ENCODE measurements at regions not wholly inside any gene's neighbourhood (a gene's known extent, or its start where the extent isn't known, plus 50 kb on each side); places are given as distances from the start of the nearest gene placed in this dataset.

GRCh38 chr3:64450396-64450956 is 225.2 kb upstream of the PRICKLE2 start:
- in situ Hi-C loops (cut with HindIII; ENCODE audit: low sequenced_read_pairs), result loop anchor here (25.0 kb wide), 1 partner anchor 413 kb away; no protein-coding TSS in a partner anchor
- no peak for TF ChIP-seq CTCF (IDR thresholded peaks at IDR 0.05; ENCODE audit: low read depth, low read length)
- no peak for DNase-seq (ENCODE audit: low read depth, low spot score)
- no peak overlapping the region for H3K4me3 ChIP-seq (ENCODE audit: low read depth, low read length)

GRCh38 chr3:64449026-64449425 is 223.8 kb upstream of the PRICKLE2 start:
- in situ Hi-C loops (cut with HindIII; ENCODE audit: low sequenced_read_pairs), result no loop called here
- no peak for DNase-seq (ENCODE audit: low read depth, low spot score)
- TF ChIP-seq CTCF (IDR thresholded peaks at IDR 0.05; ENCODE audit: low read depth, low read length), result no peak
- no peak overlapping the region for H3K4me3 ChIP-seq (ENCODE audit: low read depth, low read length)

GRCh38 chr3:64445944-64446300 is 220.7 kb upstream of the PRICKLE2 start:
- in situ Hi-C loops (cut with HindIII; ENCODE audit: low sequenced_read_pairs), result no loop called here
- DNase-seq (ENCODE audit: low read depth, low spot score), result no peak
- no peak overlapping the region for H3K4me3 ChIP-seq (ENCODE audit: low read depth, low read length)
- no peak for TF ChIP-seq CTCF (IDR thresholded peaks at IDR 0.05; ENCODE audit: low read depth, low read length)

GRCh38 chr3:64445109-64445943 is 220.1 kb upstream of the PRICKLE2 start:
- DNase-seq (ENCODE audit: low read depth, low spot score), result no peak
- in situ Hi-C loops (cut with HindIII; ENCODE audit: low sequenced_read_pairs), result no loop called here
- no peak for TF ChIP-seq CTCF (IDR thresholded peaks at IDR 0.05; ENCODE audit: low read depth, low read length)
- H3K4me3 ChIP-seq (ENCODE audit: low read depth, low read length), result peak overlapping the region; percentile 53

GRCh38 chr3:64444490-64445108 is 219.3 kb upstream of the PRICKLE2 start:
- in situ Hi-C loops (cut with HindIII; ENCODE audit: low sequenced_read_pairs), result no loop called here
- no peak for DNase-seq (ENCODE audit: low read depth, low spot score)
- no peak for TF ChIP-seq CTCF (IDR thresholded peaks at IDR 0.05; ENCODE audit: low read depth, low read length)
- H3K4me3 ChIP-seq (ENCODE audit: low read depth, low read length), result peak overlapping the region; percentile 53

GRCh38 chr3:64443546-64444381 is 218.5 kb upstream of the PRICKLE2 start:
- DNase-seq (ENCODE audit: low read depth, low spot score), result peak; percentile 65
- in situ Hi-C loops (cut with HindIII; ENCODE audit: low sequenced_read_pairs), result no loop called here
- H3K4me3 ChIP-seq (ENCODE audit: low read depth, low read length), result peak overlapping the region; percentile 14
- no peak for TF ChIP-seq CTCF (IDR thresholded peaks at IDR 0.05; ENCODE audit: low read depth, low read length)

Data from astrocyte of the spinal cord (primary cell).